LNCaP clone FGC (cell line): ENCODE measurements at regions not wholly inside any gene's neighbourhood (a gene's known extent, or its start where the extent isn't known, plus 50 kb on each side); places are given as distances from the start of the nearest gene placed in this dataset.

Source experiments
- DNase-seq: peaks from one replicate; pipeline ENCODE4 v3.0.0-alpha.2; 2011; ENCODE audit warnings: low read depth
- H3K4me3 ChIP-seq: 2 replicates; pipeline ENCODE4 v1.5.1; 2011; ENCODE audit warnings: mild to moderate bottlenecking, low read depth, low read length, control low read depth
- CTCF ChIP-seq: IDR thresholded peaks from 2 replicates; pipeline ENCODE4 v1.5.1; 2012; ENCODE audit warnings: mild to moderate bottlenecking; ENCODE audit not compliant: control insufficient read depth, insufficient read depth; ENCODE audit errors: extremely low read depth

- no peak overlapping the region for H3K4me3 ChIP-seq
- DNase-seq, result no peak
- TF ChIP-seq CTCF, result no peak
Observed at GRCh38 chr6:21371061-21371460, 222.5 kb upstream of the SOX4 start.

- DNase-seq, result no peak
- no peak overlapping the region for H3K4me3 ChIP-seq
- TF ChIP-seq CTCF, result no peak
Observed at GRCh38 chr6:21371676-21372171, 221.8 kb upstream of the SOX4 start.

- TF ChIP-seq CTCF, result no peak
- no peak for DNase-seq
- no peak overlapping the region for H3K4me3 ChIP-seq
Observed at GRCh38 chr6:21375151-21376116, 218.1 kb upstream of the SOX4 start.

GRCh38 chr6:21377356-21377755 lies 216.2 kb upstream of the SOX4 start:
- TF ChIP-seq CTCF, result no peak
- DNase-seq, result no peak

GRCh38 chr6:21381331-21381963 lies 212.1 kb upstream of the SOX4 start:
- DNase-seq, result no peak
- no peak overlapping the region for H3K4me3 ChIP-seq
- TF ChIP-seq CTCF, result no peak

More at GRCh38 chr6:21377356-21377755, 216.2 kb upstream of the SOX4 start:
- no peak overlapping the region for H3K4me3 ChIP-seq

GRCh38 chr6:21382821-21383449 lies 210.6 kb upstream of the SOX4 start:
- H3K4me3 ChIP-seq, result no peak overlapping the region
- DNase-seq, result no peak
- TF ChIP-seq CTCF, result no peak
